ENCODE measurements at regions not wholly inside any gene's neighbourhood (a gene's known extent, or its start where the extent isn't known, plus 50 kb on each side); places are given as distances from the start of the nearest gene placed in this dataset.
A peak's percentile ranks its signal among the peaks of the same experiment; 100 is the strongest.
"Not testable (repeated sequence)": the region's sequence is repeated elsewhere in the genome, so short reads cannot be mapped to it uniquely, and the experiment has no call there.

- Histone ChIP-seq H3K27ac (ENCODE audit: insufficient read depth, low read length, poor library complexity, severe bottlenecking) (no peak overlapping the region), H3K36me3 (ENCODE audit: control insufficient read depth, insufficient read depth, low read length) (no peaks in the 10 kb centered on the region), H3K9me3 (ENCODE audit: control insufficient read depth in 2 of 2, low read length in 2 of 2) (peaks cover 0 to 5% of the 10 kb centered on the region in 2 experiments), H3K4me3 (ENCODE audit: low read depth, low read length) (no peak overlapping the region), H3K27me3 (ENCODE audit: control insufficient read depth, insufficient read depth, low read length) (no peaks in the 10 kb centered on the region), H3K4me1 (ENCODE audit: control insufficient read depth, insufficient read depth, low read length, poor library complexity, severe bottlenecking) (no peaks in the 10 kb centered on the region)
- H3K4me1 Mint-ChIP-seq: no peaks in the 10 kb centered on the region
- H3K27ac Mint-ChIP-seq: no peak overlapping the region
- peaks cover 4 to 30% (median 8%) of the 10 kb centered on the region in 7 donors for H3K9me3 Mint-ChIP-seq
- DNase-seq: no peak
- H3K4me3 Mint-ChIP-seq: no peak overlapping the region
- no peak for ATAC-seq (ENCODE audit: low read depth in 2 of 2)
- H3K36me3 Mint-ChIP-seq: no peaks in the 10 kb centered on the region
- H3K27me3 Mint-ChIP-seq: no peaks in the 10 kb centered on the region
Measured at GRCh38 chr2:116975608-116976007, 838.9 kb upstream of the DDX18 start.

- Histone ChIP-seq H3K36me3 (ENCODE audit: control insufficient read depth, insufficient read depth, low read length) (no peaks in the 10 kb centered on the region), H3K27ac (ENCODE audit: insufficient read depth, low read length, poor library complexity, severe bottlenecking) (no peak overlapping the region), H3K4me3 (ENCODE audit: low read depth, low read length) (no peak overlapping the region), H3K4me1 (ENCODE audit: control insufficient read depth, insufficient read depth, low read length, poor library complexity, severe bottlenecking) (no peaks in the 10 kb centered on the region), H3K9me3 (ENCODE audit: control insufficient read depth in 2 of 2, low read length in 2 of 2) (peaks cover 0 to 5% of the 10 kb centered on the region in 2 experiments), H3K27me3 (ENCODE audit: control insufficient read depth, insufficient read depth, low read length) (no peaks in the 10 kb centered on the region)
- no peaks in the 10 kb centered on the region for H3K36me3 Mint-ChIP-seq
- peak overlapping the region in 1 of 3 donors; percentile 17 for H3K27ac Mint-ChIP-seq
- no peaks in the 10 kb centered on the region for H3K27me3 Mint-ChIP-seq
- H3K9me3 Mint-ChIP-seq: peaks cover 4 to 56% (median 9%) of the 10 kb centered on the region in 7 donors
- peak overlapping the region in 1 of 4 donors; percentile 54 for H3K4me3 Mint-ChIP-seq
- no peak for ATAC-seq (ENCODE audit: low read depth in 2 of 2)
- no peak for DNase-seq
- no peaks in the 10 kb centered on the region for H3K4me1 Mint-ChIP-seq
Measured at GRCh38 chr2:116979916-116980764, 834.4 kb upstream of the DDX18 start.

- H3K9me3 Mint-ChIP-seq: peaks cover 5 to 55% (median 12%) of the 10 kb centered on the region in 7 donors
- Histone ChIP-seq H3K9me3 (ENCODE audit: control insufficient read depth in 2 of 2, low read length in 2 of 2) (peaks cover 0 to 1% of the 10 kb centered on the region in 2 experiments), H3K27ac (ENCODE audit: insufficient read depth, low read length, poor library complexity, severe bottlenecking) (no peak overlapping the region), H3K27me3 (ENCODE audit: control insufficient read depth, insufficient read depth, low read length) (no peaks in the 10 kb centered on the region), H3K4me3 (ENCODE audit: low read depth, low read length) (no peak overlapping the region), H3K36me3 (ENCODE audit: control insufficient read depth, insufficient read depth, low read length) (no peaks in the 10 kb centered on the region), H3K4me1 (ENCODE audit: control insufficient read depth, insufficient read depth, low read length, poor library complexity, severe bottlenecking) (no peaks in the 10 kb centered on the region)
- no peaks in the 10 kb centered on the region for H3K4me1 Mint-ChIP-seq
- no peak overlapping the region for H3K4me3 Mint-ChIP-seq
- H3K36me3 Mint-ChIP-seq: no peaks in the 10 kb centered on the region
- ATAC-seq (ENCODE audit: low read depth in 2 of 2) (no peak), DNase-seq (no peak)
- H3K27me3 Mint-ChIP-seq: no peaks in the 10 kb centered on the region
- H3K27ac Mint-ChIP-seq: peak overlapping the region in 1 of 3 donors; percentile 18
Measured at GRCh38 chr2:116987447-116987846, 827.0 kb upstream of the DDX18 start.

GRCh38 chr2:116988303-116988702, 826.2 kb upstream of the DDX18 start:
- Histone ChIP-seq H3K9me3 (ENCODE audit: control insufficient read depth in 2 of 2, low read length in 2 of 2) (peaks cover 0 to 1% of the 10 kb centered on the region in 2 experiments), H3K27ac (ENCODE audit: insufficient read depth, low read length, poor library complexity, severe bottlenecking) (no peak overlapping the region), H3K4me1 (ENCODE audit: control insufficient read depth, insufficient read depth, low read length, poor library complexity, severe bottlenecking) (no peaks in the 10 kb centered on the region), H3K36me3 (ENCODE audit: control insufficient read depth, insufficient read depth, low read length) (no peaks in the 10 kb centered on the region), H3K4me3 (ENCODE audit: low read depth, low read length) (no peak overlapping the region), H3K27me3 (ENCODE audit: control insufficient read depth, insufficient read depth, low read length) (no peaks in the 10 kb centered on the region)
- peaks cover 5 to 52% (median 12%) of the 10 kb centered on the region in 7 donors for H3K9me3 Mint-ChIP-seq
- DNase-seq: no peak
- no peaks in the 10 kb centered on the region for H3K4me1 Mint-ChIP-seq
- H3K4me3 Mint-ChIP-seq: no peak overlapping the region
- H3K27me3 Mint-ChIP-seq: no peaks in the 10 kb centered on the region
- H3K27ac Mint-ChIP-seq: no peak overlapping the region
- H3K36me3 Mint-ChIP-seq: no peaks in the 10 kb centered on the region
- no peak for ATAC-seq (ENCODE audit: low read depth in 2 of 2)

- no peaks in the 10 kb centered on the region for H3K4me1 ChIP-seq (ENCODE audit: control insufficient read depth, insufficient read depth, low read length, poor library complexity, severe bottlenecking)
- Mint-ChIP-seq H3K4me3 (no peak overlapping the region), H3K36me3 (no peaks in the 10 kb centered on the region), H3K27me3 (no peaks in the 10 kb centered on the region), H3K9me3 (peaks cover 0 to 4% (median 0%) of the 10 kb centered on the region in 7 donors), H3K27ac (no peak overlapping the region), H3K4me1 (no peaks in the 10 kb centered on the region)
- no peak overlapping the region for H3K27ac ChIP-seq (ENCODE audit: insufficient read depth, low read length, poor library complexity, severe bottlenecking)
- no peak for DNase-seq
- ATAC-seq (ENCODE audit: low read depth in 2 of 2): no peak
- no peaks in the 10 kb centered on the region for H3K36me3 ChIP-seq (ENCODE audit: control insufficient read depth, insufficient read depth, low read length)
- no peaks in the 10 kb centered on the region for H3K27me3 ChIP-seq (ENCODE audit: control insufficient read depth, insufficient read depth, low read length)
- no peak overlapping the region for H3K4me3 ChIP-seq (ENCODE audit: low read depth, low read length)
- no peaks in the 10 kb centered on the region for H3K9me3 ChIP-seq (ENCODE audit: control insufficient read depth in 2 of 2, low read length in 2 of 2)
Measured at GRCh38 chr2:117019357-117019756, 795.1 kb upstream of the DDX18 start.

- H3K27me3 ChIP-seq (ENCODE audit: control insufficient read depth, insufficient read depth, low read length): no peaks in the 10 kb centered on the region
- peaks cover 0 to 15% of the 10 kb centered on the region in 2 experiments for H3K9me3 ChIP-seq (ENCODE audit: control insufficient read depth in 2 of 2, low read length in 2 of 2)
- H3K4me1 ChIP-seq (ENCODE audit: control insufficient read depth, insufficient read depth, low read length, poor library complexity, severe bottlenecking): no peaks in the 10 kb centered on the region
- no peaks in the 10 kb centered on the region for H3K36me3 ChIP-seq (ENCODE audit: control insufficient read depth, insufficient read depth, low read length)
- Mint-ChIP-seq H3K4me1 (no peaks in the 10 kb centered on the region), H3K9me3 (peaks cover 0 to 17% (median 7%) of the 10 kb centered on the region in 7 donors), H3K36me3 (no peaks in the 10 kb centered on the region), H3K27me3 (no peaks in the 10 kb centered on the region), H3K27ac (no peak overlapping the region), H3K4me3 (no peak overlapping the region)
- no peak overlapping the region for H3K4me3 ChIP-seq (ENCODE audit: low read depth, low read length)
- no peak overlapping the region for H3K27ac ChIP-seq (ENCODE audit: insufficient read depth, low read length, poor library complexity, severe bottlenecking)
- ATAC-seq (ENCODE audit: low read depth in 2 of 2) (no peak), DNase-seq (no peak)
Measured at GRCh38 chr2:117027646-117028045, 786.8 kb upstream of the DDX18 start.

- H3K9me3 Mint-ChIP-seq: peaks cover 0 to 23% (median 8%) of the 10 kb centered on the region in 7 donors
Measured at GRCh38 chr2:117028708-117029107, 785.8 kb upstream of the DDX18 start.

More at GRCh38 chr2:117028708-117029107, 785.8 kb upstream of the DDX18 start:
- H3K36me3 Mint-ChIP-seq; H3K4me1 ChIP-seq (ENCODE audit: control insufficient read depth, insufficient read depth, low read length, poor library complexity, severe bottlenecking); H3K36me3 ChIP-seq (ENCODE audit: control insufficient read depth, insufficient read depth, low read length); H3K27ac Mint-ChIP-seq; H3K4me3 ChIP-seq (ENCODE audit: low read depth, low read length); H3K4me3 Mint-ChIP-seq; H3K27me3 ChIP-seq (ENCODE audit: control insufficient read depth, insufficient read depth, low read length); H3K27ac ChIP-seq (ENCODE audit: insufficient read depth, low read length, poor library complexity, severe bottlenecking); ATAC-seq (ENCODE audit: low read depth in 2 of 2); H3K4me1 Mint-ChIP-seq; DNase-seq; H3K27me3 Mint-ChIP-seq: not testable (repeated sequence)
- peaks cover 0 to 15% of the 10 kb centered on the region in 2 experiments for H3K9me3 ChIP-seq (ENCODE audit: control insufficient read depth in 2 of 2, low read length in 2 of 2)
